ENCODE measurements at regions not wholly inside any gene's neighbourhood (a gene's known extent, or its start where the extent isn't known, plus 50 kb on each side); places are given as distances from the start of the nearest gene placed in this dataset.

- Histone ChIP-seq H3K27me3 (ENCODE audit: control insufficient read depth, insufficient read depth, low read length) (no peaks in the 10 kb centered on the region), H2AFZ (no peak overlapping the region), H3K27ac (no peak overlapping the region), H3K79me2 (no peaks in the 10 kb centered on the region), H3K4me3 (ENCODE audit: low read depth, low read length) (no peak overlapping the region), H3K4me1 (peaks cover 6% of the 10 kb centered on the region), H3K9me3 (ENCODE audit: control insufficient read depth, low read length) (no peaks in the 10 kb centered on the region), H3K4me2 (ENCODE audit: low read length) (no peak overlapping the region), H3K9ac (no peak overlapping the region), H3K36me3 (ENCODE audit: control insufficient read depth, insufficient read depth, low read length) (no peaks in the 10 kb centered on the region)
- no peak for TF ChIP-seq CTCF (IDR thresholded peaks at IDR 0.05)
Observed at GRCh38 chr20:39935901-39936300, 753.1 kb downstream of the MAFB start.

GRCh38 chr20:39916236-39916765 is 772.7 kb downstream of the MAFB start:
- H3K36me3 ChIP-seq (ENCODE audit: control insufficient read depth, insufficient read depth, low read length), result no peaks in the 10 kb centered on the region
- peak overlapping the region; percentile 8 for H2AFZ ChIP-seq
- no peak for TF ChIP-seq CTCF (IDR thresholded peaks at IDR 0.05)
- H3K79me2 ChIP-seq, result no peaks in the 10 kb centered on the region
- no peaks in the 10 kb centered on the region for H3K27me3 ChIP-seq (ENCODE audit: control insufficient read depth, insufficient read depth, low read length)
- H3K4me3 ChIP-seq (ENCODE audit: low read depth, low read length), result no peak overlapping the region
- no peaks in the 10 kb centered on the region for H3K9me3 ChIP-seq (ENCODE audit: control insufficient read depth, low read length)
- H3K4me1 ChIP-seq, result no peaks in the 10 kb centered on the region
- no peak overlapping the region for H3K4me2 ChIP-seq (ENCODE audit: low read length)
- no peak overlapping the region for H3K9ac ChIP-seq
- H3K27ac ChIP-seq, result no peak overlapping the region

DNA sequence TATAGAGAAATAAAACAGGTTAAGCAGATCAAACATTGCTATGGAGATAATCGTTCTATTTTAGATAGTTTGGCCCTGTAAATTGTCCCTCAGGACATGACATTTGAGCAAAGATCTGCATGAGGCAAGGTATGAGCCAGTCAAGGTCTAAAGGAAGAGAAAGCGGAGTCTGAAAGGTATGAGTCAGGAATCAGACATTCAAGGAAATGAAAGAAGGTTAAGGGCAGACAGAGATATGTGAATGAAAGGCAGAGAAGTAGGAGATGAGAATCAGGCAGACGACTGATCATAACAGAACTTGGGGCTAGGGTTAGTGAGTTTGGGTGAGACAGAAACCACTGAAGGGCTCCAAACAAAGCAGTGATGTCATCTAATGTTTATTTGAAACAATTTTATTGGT is 775.8 kb downstream of the MAFB start:
- Histone ChIP-seq H3K79me2 (no peaks in the 10 kb centered on the region), H3K36me3 (ENCODE audit: control insufficient read depth, insufficient read depth, low read length) (no peaks in the 10 kb centered on the region), H3K9me3 (ENCODE audit: control insufficient read depth, low read length) (no peaks in the 10 kb centered on the region), H3K4me3 (ENCODE audit: low read depth, low read length) (no peak overlapping the region), H3K27ac (no peak overlapping the region), H2AFZ (no peak overlapping the region), H3K4me1 (peaks cover 8% of the 10 kb centered on the region), H3K4me2 (ENCODE audit: low read length) (no peak overlapping the region), H3K9ac (no peak overlapping the region), H3K27me3 (ENCODE audit: control insufficient read depth, insufficient read depth, low read length) (no peaks in the 10 kb centered on the region)
- no peak for TF ChIP-seq CTCF (IDR thresholded peaks at IDR 0.05)

DNA sequence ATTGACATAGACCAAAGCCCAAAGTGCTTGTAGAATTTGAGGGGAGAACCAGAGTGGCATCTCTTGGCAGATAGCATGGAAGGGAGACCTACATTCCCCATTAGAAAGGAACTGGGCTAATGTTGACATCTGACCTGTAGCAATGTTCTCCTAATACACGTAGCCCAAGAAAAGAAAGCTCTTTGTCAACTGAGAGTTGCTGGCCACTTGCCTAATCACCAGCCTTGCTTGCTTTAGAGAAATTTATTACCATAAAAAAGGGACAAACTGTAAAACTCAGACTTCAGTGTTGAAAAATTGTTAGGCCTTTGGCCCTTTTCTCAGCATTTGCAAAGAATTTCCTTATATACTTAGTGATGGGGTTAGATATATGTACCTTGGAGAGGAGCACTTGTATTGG is 777.5 kb downstream of the MAFB start:
- H3K4me1 ChIP-seq, result peaks cover 19% of the 10 kb centered on the region
- no peaks in the 10 kb centered on the region for H3K79me2 ChIP-seq
- H3K9me3 ChIP-seq (ENCODE audit: control insufficient read depth, low read length), result no peaks in the 10 kb centered on the region
- no peak overlapping the region for H3K9ac ChIP-seq
- no peak overlapping the region for H3K27ac ChIP-seq
- TF ChIP-seq CTCF (IDR thresholded peaks at IDR 0.05), result no peak
- H3K27me3 ChIP-seq (ENCODE audit: control insufficient read depth, insufficient read depth, low read length), result no peaks in the 10 kb centered on the region
- no peak overlapping the region for H3K4me3 ChIP-seq (ENCODE audit: low read depth, low read length)
- no peak overlapping the region for H3K4me2 ChIP-seq (ENCODE audit: low read length)
- no peaks in the 10 kb centered on the region for H3K36me3 ChIP-seq (ENCODE audit: control insufficient read depth, insufficient read depth, low read length)
- H2AFZ ChIP-seq, result no peak overlapping the region

DNA sequence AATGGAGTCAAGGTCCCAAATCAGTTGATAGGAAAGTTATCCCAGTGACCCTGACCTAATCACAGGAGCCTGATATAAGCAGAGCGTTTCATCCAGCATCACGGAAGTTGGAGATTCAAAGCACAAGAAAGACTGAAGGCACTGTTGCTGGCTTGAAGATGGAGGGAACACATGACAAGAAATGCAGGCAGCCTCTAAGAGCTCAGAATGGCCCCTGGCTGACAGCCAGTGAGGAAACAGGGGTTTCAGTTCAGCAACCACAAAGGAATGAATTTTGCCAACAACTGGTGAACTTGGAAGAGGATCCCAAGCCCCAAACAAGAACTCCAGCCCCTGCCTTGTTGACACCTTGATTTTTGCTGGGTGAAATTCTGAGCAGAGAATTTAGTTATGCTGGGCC is 778.5 kb downstream of the MAFB start:
- Histone ChIP-seq H2AFZ (no peak overlapping the region), H3K27me3 (ENCODE audit: control insufficient read depth, insufficient read depth, low read length) (no peaks in the 10 kb centered on the region), H3K9ac (no peak overlapping the region), H3K27ac (no peak overlapping the region), H3K36me3 (ENCODE audit: control insufficient read depth, insufficient read depth, low read length) (no peaks in the 10 kb centered on the region), H3K9me3 (ENCODE audit: control insufficient read depth, low read length) (no peaks in the 10 kb centered on the region), H3K4me3 (ENCODE audit: low read depth, low read length) (no peak overlapping the region), H3K4me1 (peaks cover 19% of the 10 kb centered on the region), H3K4me2 (ENCODE audit: low read length) (no peak overlapping the region), H3K79me2 (no peaks in the 10 kb centered on the region)
- no peak for TF ChIP-seq CTCF (IDR thresholded peaks at IDR 0.05)

Data from parathyroid adenoma (tissue), 2 donors.